OCI-LY7 (cell line): ENCODE measurements at regions not wholly inside any gene's neighbourhood (a gene's known extent, or its start where the extent isn't known, plus 50 kb on each side); places are given as distances from the start of the nearest gene placed in this dataset.

ENCODE experiments used
- BruUV-seq: library from RNA; stranded (reverse); fragments of 400-500 nt; replicated peaks from 2 replicates; lab custom pipeline; 2021; lab: Mats Ljungman, UMichigan
- CTCF ChIA-PET: fragments of 300-600 bp; sonication (Branson Sonifier 250); formaldehyde crosslinking; loops from one replicate; lab custom pipeline; 2022; ENCODE audit warnings: antibody characterized with exemption; ENCODE audit not compliant: unreplicated experiment; lab: Charles Lee
- POLR2A ChIA-PET: fragments of 300-600 bp; sonication (Branson Sonifier 250); formaldehyde crosslinking; loops from one replicate; lab custom pipeline; 2022; ENCODE audit warnings: antibody characterized with exemption; lab: Charles Lee
- DNase-seq: peaks from one replicate; pipeline ENCODE4 v3.0.0-alpha.2; 2015; ENCODE audit warnings: low spot score
- H2AFZ ChIP-seq: fragments of 200-600 bp; sonication (generic), shearing (Covaris generic); 2 replicates; pipeline ENCODE4 v1.6.1; 2014; ENCODE audit warnings: mild to moderate bottlenecking, antibody characterized with exemption, low read length, moderate library complexity
- H3K27ac ChIP-seq: fragments of 200-600 bp; sonication (generic); 2 replicates; pipeline ENCODE4 v1.5.1; 2014; ENCODE audit warnings: mixed run types, low read depth, mild to moderate bottlenecking, moderate library complexity, low read length, inconsistent platforms; ENCODE audit not compliant: poor library complexity, severe bottlenecking
- H3K36me3 ChIP-seq: fragments of 200-600 bp; sonication (generic); 2 replicates; pipeline ENCODE4 v1.6.1; 2014; ENCODE audit warnings: mild to moderate bottlenecking, antibody characterized with exemption, low read length, moderate library complexity, mixed read lengths; ENCODE audit not compliant: insufficient read depth
- H3K4me1 ChIP-seq: fragments of 200-600 bp; sonication (generic); 2 replicates; pipeline ENCODE4 v1.5.1; 2014; ENCODE audit warnings: mild to moderate bottlenecking, low read length; ENCODE audit not compliant: insufficient read depth, poor library complexity, severe bottlenecking
- H3K4me2 ChIP-seq: fragments of 200-600 bp; sonication (generic); 2 replicates; pipeline ENCODE4 v1.6.1; 2014; ENCODE audit warnings: mild to moderate bottlenecking, low read length
- H3K4me3 ChIP-seq: fragments of 200-600 bp; sonication (generic); 2 replicates; pipeline ENCODE4 v1.5.1; 2014; ENCODE audit warnings: mild to moderate bottlenecking, low read depth, low read length; ENCODE audit not compliant: poor library complexity, severe bottlenecking
- H3K79me2 ChIP-seq: fragments of 200-600 bp; sonication (generic); 2 replicates; pipeline ENCODE4 v1.6.1; 2016; ENCODE audit warnings: low read depth, mild to moderate bottlenecking, low read length, moderate library complexity, mixed read lengths; ENCODE audit not compliant: insufficient read depth
- H3K9me2 ChIP-seq: fragments of 200-600 bp; sonication (generic); 2 replicates; pipeline ENCODE4 v1.6.1; 2016; ENCODE audit warnings: mild to moderate bottlenecking, low read length, mixed read lengths; ENCODE audit not compliant: insufficient read depth
- H3K9me3 ChIP-seq: fragments of 200-600 bp; sonication (generic); 2 replicates; pipeline ENCODE4 v1.6.1; 2014; ENCODE audit warnings: mild to moderate bottlenecking, mixed run types, low read length, mixed read lengths
- H4K20me1 ChIP-seq: fragments of 200-600 bp; sonication (generic); 2 replicates; pipeline ENCODE4 v1.6.1; 2014; ENCODE audit warnings: mild to moderate bottlenecking, antibody characterized with exemption, low read length, moderate library complexity, mixed read lengths; ENCODE audit not compliant: insufficient read depth
- EZH2phosphoT487 ChIP-seq: fragments of 200-600 bp; sonication (generic); IDR thresholded peaks from 2 replicates; pipeline ENCODE4 v1.6.1; 2018; ENCODE audit warnings: low read depth, borderline replicate concordance, mild to moderate bottlenecking, mixed run types, antibody characterized with exemption, low read length, moderate library complexity, mixed read lengths
- intact Hi-C: fragments of 100-400 bp; cut with micrococcal nuclease; formaldehyde crosslinking; loops from one replicate; pipeline ENCODE4 v1.10.0; 2022; ENCODE audit not compliant: unreplicated experiment
- TF ChIP-seq, protein P1 (sequence below): fragments of 200-600 bp; sonication (generic); conservative IDR thresholded peaks from 2 replicates; pipeline ENCODE4 v1.5.1; 2014; ENCODE audit warnings: mild to moderate bottlenecking, antibody characterized with exemption, low read length, moderate library complexity, mixed read lengths

DNA sequence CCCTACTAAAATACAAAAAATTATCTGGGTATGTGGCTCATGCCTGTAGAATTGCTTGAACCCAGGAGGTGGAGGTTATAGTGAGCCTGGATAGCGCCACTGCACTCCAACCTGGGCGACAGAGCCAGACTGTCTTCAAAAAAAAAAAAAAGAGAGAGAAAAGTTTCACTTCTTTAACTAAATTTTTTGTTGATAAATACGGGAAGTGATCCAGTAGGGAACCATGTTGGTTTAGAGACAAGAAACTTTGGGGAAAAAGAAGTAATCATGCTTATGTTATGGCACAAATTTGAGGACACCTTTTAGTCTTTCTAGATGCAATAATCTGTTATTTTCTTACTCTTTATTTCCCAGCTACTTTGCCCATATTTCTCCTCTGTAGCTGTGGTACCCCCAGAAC, 309.7 kb downstream of the TYW1 start:
- ChIA-PET POLR2A (no interaction called here), CTCF (no interaction called here)
- no TSS peak for BruUV-seq
- intact Hi-C loops, result loop anchor here (10.0 kb wide), 1 partner anchor 382 kb away; the partner anchor contains the start of gene TMEM248
- TF ChIP-seq EZH2phosphoT487, result no peak
- TF ChIP-seq, protein P1, sequence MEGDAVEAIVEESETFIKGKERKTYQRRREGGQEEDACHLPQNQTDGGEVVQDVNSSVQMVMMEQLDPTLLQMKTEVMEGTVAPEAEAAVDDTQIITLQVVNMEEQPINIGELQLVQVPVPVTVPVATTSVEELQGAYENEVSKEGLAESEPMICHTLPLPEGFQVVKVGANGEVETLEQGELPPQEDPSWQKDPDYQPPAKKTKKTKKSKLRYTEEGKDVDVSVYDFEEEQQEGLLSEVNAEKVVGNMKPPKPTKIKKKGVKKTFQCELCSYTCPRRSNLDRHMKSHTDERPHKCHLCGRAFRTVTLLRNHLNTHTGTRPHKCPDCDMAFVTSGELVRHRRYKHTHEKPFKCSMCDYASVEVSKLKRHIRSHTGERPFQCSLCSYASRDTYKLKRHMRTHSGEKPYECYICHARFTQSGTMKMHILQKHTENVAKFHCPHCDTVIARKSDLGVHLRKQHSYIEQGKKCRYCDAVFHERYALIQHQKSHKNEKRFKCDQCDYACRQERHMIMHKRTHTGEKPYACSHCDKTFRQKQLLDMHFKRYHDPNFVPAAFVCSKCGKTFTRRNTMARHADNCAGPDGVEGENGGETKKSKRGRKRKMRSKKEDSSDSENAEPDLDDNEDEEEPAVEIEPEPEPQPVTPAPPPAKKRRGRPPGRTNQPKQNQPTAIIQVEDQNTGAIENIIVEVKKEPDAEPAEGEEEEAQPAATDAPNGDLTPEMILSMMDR, result no peak
- H3K9me3 ChIP-seq, result no peaks in the 10 kb centered on the region
- H3K9me2 ChIP-seq, result no peaks in the 10 kb centered on the region
- peaks cover 70% of the 10 kb centered on the region for H3K36me3 ChIP-seq
- no peak overlapping the region for H2AFZ ChIP-seq
- no peak for DNase-seq
- no peak overlapping the region for H3K4me2 ChIP-seq
- H3K27ac ChIP-seq, result no peak overlapping the region
- no peak overlapping the region for H3K4me3 ChIP-seq
- no peaks in the 10 kb centered on the region for H4K20me1 ChIP-seq
- peaks cover 38% of the 10 kb centered on the region for H3K79me2 ChIP-seq
- peaks cover 18% of the 10 kb centered on the region for H3K4me1 ChIP-seq

DNA sequence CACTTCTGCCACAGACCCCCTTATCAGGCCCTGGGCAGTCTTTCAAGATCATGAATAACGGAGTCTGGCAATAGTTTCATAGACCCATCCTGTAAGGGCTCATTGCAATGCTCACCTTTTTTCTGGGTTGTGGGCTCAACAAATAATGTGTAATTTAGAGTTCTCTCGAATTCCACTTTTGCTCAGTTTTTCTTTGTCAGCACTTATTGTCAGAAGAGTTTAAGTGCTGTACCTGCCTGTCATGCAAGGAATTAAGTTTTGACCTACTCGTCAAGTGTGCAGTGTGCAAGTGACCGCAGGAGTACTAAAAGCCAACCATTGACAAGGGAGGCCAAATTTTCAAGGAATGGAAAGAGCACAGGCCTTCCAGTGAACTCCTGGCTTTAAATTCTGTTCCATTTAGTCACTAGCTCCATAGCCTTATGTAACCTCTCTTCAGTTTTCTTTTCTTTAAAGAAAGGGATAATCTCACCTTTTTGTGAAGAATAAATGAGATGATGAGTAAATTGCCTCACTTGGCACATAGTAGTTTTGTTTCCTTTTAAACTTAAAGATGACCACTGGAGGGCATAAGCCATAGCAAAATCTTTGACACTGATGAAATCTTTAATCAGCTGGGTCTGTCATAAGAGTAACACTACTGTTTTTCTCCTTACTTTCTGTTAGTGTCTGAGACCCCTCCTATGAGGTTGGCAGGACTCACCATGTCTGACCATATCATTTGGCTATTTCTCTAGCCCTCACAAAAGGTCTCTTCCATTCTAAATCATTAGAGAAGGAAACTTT, 313.3 kb downstream of the TYW1 start:
- Histone ChIP-seq H3K4me3 (no peak overlapping the region), H2AFZ (no peak overlapping the region), H3K9me3 (no peaks in the 10 kb centered on the region), H3K36me3 (peaks cover 94% of the 10 kb centered on the region), H3K27ac (no peak overlapping the region), H3K9me2 (no peaks in the 10 kb centered on the region), H3K4me1 (peaks cover 5% of the 10 kb centered on the region), H3K4me2 (no peak overlapping the region), H3K79me2 (peaks cover 10% of the 10 kb centered on the region), H4K20me1 (no peaks in the 10 kb centered on the region)
- no peak for DNase-seq
- intact Hi-C loops, result loop anchor here (10.0 kb wide), 1 partner anchor 385 kb away; the partner anchor contains the start of gene TMEM248
- BruUV-seq, result no TSS peak
- TF ChIP-seq, protein P1, result 0 out of 2 replicates have a peak, but pooled peaks have one; percentile 27
- no peak for TF ChIP-seq EZH2phosphoT487
- ChIA-PET CTCF (no interaction called here), POLR2A (no interaction called here)

DNA sequence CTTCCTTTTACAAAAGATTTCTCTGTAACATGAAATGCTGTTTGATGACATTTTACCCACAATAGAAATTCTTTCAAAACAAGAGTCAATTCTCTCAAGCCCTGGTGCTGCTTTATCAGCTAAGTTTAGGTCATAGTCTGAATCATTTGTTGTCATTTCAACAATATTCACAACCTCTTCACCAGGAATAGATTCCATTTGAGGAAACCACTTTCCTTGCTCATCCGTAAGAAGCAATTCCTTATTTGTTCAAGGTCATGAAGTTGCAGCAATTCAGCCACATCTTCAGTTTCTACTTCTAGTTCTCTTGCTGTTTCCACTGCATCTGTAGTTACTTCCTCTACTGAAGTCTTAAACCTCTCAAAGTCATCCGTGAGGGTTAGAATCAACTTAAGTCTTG, 315.3 kb downstream of the TYW1 start:
- peaks cover 79% of the 10 kb centered on the region for H3K36me3 ChIP-seq
- no peak for TF ChIP-seq EZH2phosphoT487
- TF ChIP-seq, protein P1, result no peak

More for the DNA sequence above, 315.3 kb downstream of the TYW1 start:
- Histone ChIP-seq H3K27ac (no peak overlapping the region), H3K4me2 (no peak overlapping the region), H3K79me2 (no peaks in the 10 kb centered on the region), H3K4me1 (no peaks in the 10 kb centered on the region), H3K9me2 (no peaks in the 10 kb centered on the region), H3K4me3 (no peak overlapping the region), H2AFZ (no peak overlapping the region), H3K9me3 (no peaks in the 10 kb centered on the region), H4K20me1 (no peaks in the 10 kb centered on the region)
- intact Hi-C loops, result no loop called here
- BruUV-seq, result no TSS peak
- ChIA-PET CTCF (no interaction called here), POLR2A (no interaction called here)
- DNase-seq, result no peak
